Hepatic stellate cell (primary cell): ENCODE measurements at regions not wholly inside any gene's neighbourhood (a gene's known extent, or its start where the extent isn't known, plus 50 kb on each side); places are given as distances from the start of the nearest gene placed in this dataset.

Source experiments
- DNase-seq: peaks from one replicate; pipeline ENCODE4 v3.0.0; 2011; ENCODE audit warnings: low spot score

DNA sequence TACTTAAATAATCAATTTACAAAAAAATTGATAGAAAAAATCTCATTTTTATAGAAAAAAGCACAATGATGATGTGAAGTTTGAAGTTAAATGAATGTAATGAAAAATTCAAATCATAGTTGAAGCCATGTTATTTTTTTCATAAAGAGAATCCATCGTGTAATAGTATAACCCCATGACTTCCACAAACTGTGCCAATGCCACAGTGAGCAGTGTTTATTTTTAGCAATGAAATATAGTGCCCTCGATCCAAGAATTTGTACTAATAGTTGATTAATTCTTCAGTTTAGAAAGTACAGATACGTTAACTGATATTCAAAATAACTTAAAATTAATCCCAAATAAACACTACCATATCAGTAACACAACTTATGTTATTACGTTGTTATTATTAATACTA, 225.9 kb downstream of the PTPRC start:
- DNase-seq = no peak

DNA sequence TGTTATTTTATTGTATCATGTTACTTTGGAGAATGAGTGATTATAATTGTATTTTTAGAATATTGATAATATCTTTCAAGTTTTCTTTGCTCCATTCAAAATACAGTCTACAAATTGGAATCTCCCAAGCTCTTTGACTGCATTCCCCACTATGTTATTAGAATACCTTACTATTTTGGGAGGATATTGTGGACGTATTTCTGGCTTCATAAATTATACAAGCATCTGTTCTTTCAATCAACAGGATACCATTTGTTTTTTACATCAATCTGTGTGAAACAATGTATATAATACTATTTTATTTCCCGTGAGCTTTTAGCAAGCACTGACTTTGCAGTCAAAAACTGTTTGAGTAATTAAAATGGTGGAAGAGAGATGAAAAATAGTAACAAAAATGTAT, 226.5 kb downstream of the PTPRC start:
- no peak for DNase-seq

DNA sequence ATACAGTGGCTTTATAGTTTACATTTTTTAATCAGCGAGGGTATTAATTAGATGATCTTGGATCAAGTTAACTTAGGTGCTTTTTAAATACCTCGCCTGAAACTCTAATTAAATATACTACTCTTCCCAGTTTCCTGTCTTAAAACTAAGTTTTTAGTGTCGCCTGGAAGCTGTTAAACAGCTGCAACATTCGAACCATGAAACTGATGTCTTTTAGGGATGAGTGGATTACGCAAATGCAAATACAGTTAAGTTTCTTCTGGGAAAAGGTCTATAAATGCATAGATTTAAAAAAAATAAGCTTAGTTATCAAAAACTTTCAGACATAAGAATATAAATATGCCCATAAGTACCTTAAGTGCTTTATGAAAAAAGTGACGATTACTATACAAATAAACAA, 228.3 kb downstream of the PTPRC start:
- no peak for DNase-seq

DNA sequence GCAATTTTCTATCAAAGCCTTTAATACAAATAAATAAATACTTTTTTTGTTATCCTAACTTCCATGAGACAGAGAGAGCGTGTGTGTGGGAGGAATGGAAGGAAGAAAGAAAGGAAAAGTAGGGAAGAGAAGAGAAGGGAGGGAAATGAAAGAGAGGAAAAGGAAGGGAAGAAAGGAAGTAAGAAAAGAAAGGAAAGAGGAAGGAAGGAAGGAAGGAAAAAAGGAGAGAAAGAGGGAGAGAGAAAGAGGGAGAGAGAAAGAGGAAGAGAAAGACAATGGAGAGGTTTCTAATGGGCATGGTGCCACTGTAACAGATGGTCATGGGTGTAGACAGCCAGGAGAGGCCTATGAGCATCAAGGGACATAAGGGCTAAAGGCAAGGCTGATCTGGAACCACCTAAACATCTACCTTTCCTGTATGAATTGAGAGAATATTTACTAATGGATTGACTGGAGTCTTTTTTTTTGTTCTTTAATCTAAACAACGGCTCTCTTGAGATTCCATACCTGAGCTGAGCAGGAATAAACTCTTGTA, 234.9 kb downstream of the PTPRC start:
- no peak for DNase-seq

DNA sequence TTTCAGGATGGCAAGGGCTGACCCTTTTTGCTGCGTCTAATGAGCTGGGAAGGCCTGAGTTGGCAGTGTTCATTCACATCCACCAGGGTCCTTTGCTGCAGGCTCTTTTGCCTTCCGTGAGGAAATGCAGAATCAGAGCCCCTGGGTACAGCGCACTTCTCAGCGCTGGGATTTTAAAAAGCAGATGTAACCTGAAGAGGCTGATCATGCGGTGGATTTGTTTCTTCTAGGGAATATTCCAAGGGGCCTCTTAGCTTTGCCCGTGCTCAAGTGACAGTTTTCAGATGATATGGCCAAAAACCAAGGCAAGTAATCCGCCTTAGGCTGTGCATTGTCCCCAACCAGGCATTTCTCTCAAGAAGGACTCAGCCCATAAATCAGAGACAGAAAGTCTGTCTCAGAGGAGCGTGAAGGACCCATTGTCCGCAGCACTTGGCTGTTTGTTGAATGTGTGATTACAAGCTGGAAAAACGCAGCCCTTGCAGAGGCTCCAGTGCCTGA, 237.6 kb downstream of the PTPRC start:
- DNase-seq = no peak

GRCh38 chr1:198878566-198878965, 239.7 kb downstream of the PTPRC start:
- no peak for DNase-seq

DNA sequence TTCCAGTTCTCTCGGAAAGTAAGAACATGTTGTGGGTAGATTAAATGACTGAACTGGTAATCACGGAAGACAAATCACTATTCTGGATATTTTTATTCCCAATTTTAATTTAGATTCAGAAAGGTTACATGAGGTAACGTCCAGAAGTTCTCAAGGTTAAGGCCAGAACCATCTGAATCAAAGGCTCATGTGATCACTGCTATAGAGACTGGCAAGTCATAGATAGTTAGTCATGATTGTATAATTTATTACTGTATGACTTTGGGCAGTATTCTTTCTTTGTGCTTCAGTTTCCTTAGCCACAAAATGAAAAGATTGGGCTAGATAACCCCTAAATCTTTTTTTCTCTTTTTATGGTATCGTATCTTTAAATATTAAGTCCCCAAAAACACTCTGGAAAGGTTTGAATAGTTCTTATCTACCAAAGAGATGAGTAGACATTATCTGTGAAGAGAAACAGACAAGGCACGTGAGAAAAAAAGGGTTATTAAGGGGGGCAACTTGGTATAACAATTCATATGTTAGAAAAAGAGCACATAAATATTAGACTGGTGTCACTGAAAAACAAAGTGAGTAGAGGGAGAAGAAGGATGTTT, 241.0 kb downstream of the PTPRC start:
- no peak for DNase-seq

- no peak for DNase-seq
Measured at GRCh38 chr1:198880397-198880796, 241.6 kb downstream of the PTPRC start.

DNA sequence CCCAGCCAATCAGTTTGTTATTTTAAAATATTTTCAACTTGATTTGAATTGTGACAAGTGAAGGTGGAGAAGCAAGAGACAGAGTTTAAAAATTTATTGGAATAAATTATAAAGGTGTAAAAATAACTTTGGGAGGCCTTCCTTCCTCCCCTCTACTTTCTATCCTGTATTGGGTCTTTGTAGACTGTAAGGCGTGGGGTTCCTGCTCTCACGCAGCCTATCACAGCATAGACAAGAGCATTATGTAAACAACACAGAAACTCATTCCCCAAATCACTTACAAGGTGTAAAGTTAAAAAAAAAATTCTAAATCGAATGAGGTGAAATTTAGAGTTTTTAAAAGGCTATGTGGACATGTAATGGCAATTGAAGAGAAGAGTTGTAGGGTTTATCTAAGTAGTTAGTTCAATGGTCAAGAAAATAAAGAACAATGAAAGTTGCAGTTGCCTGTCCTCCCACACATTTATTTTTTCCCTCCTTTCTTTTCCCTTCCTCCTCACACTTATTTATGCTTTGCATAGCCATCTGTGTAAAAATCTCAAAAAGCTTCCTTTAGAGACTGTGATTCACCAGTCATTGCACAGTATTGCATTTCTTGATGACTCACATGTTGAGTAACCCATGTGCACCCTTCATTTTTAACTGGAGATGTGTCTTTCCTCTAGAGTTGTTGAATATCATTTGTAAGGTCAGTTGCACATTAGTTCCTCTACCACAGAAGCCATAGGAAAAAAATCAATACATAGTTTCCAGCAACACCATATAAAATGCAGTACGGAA, 242.2 kb downstream of the PTPRC start:
- peak; percentile 11 for DNase-seq

DNA sequence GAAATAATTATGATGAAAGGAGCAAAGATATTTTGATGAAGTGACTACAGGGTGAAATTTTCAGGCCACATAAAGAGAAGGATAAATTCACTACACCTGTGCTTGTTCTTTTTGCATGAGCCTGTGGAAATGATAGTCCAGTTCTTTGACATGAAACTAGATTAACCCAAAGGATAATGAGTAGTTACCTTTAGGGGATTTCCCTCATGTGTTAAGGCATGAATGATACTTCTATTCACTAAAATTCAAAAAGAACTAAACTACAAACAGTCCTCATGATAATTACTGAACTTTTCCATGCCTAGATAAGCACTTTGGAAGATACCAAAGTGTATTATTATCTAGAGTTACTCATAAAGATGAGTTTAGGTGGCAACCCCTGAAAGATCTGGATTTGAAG, 244.3 kb downstream of the PTPRC start:
- DNase-seq = no peak

GRCh38 chr1:198887866-198888265, 249.0 kb downstream of the PTPRC start:
- no peak for DNase-seq

GRCh38 chr1:198888379-198888943, 249.6 kb downstream of the PTPRC start:
- no peak for DNase-seq

GRCh38 chr1:198889101-198889500, 250.3 kb downstream of the PTPRC start:
- DNase-seq = no peak

- no peak for DNase-seq
Measured at GRCh38 chr1:198889749-198890148, 250.9 kb downstream of the PTPRC start.

- no peak for DNase-seq
Measured at GRCh38 chr1:198890214-198890930, 251.5 kb downstream of the PTPRC start.

- no peak for DNase-seq
Measured at GRCh38 chr1:198892065-198892464, 253.2 kb downstream of the PTPRC start.

DNA sequence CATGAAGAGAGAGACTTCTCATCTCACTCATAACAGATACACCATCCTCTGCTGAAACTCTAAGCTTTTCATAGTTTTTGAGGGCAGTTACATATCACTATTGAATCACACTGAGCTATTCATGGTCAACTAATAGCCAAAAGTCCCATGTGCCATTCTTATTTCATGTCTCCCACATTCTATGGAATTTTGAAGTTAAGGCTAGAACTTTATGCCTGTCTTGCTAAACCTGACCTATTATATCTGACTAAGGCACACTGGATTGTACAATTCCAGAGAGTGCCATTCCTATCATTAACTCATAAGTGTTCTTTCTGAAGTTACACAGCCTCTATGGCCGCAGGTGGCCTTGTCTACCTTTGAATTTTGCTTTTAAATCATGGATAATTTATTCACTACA, 254.3 kb downstream of the PTPRC start:
- DNase-seq = no peak

- no peak for DNase-seq
Measured at GRCh38 chr1:198893763-198894444, 255.1 kb downstream of the PTPRC start.

DNA sequence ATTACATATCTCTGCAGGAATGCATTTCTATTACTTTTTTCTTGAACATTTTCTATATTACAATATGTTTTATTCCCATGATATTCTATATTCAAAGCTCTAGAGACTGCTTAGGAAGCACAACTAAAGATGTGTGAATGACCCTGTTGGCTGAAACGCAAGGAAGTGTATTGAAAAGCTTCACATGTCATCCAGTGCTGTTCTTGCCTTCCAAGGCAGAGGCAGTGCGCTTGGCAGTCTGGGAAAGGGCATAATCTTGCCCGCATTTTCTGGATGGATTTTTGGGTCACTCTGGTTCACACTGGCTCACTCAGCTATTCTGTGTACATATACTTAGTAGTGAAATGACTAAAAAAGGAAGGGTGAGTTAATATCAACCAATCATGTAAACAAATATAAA, 262.4 kb downstream of the PTPRC start:
- no peak for DNase-seq

DNA sequence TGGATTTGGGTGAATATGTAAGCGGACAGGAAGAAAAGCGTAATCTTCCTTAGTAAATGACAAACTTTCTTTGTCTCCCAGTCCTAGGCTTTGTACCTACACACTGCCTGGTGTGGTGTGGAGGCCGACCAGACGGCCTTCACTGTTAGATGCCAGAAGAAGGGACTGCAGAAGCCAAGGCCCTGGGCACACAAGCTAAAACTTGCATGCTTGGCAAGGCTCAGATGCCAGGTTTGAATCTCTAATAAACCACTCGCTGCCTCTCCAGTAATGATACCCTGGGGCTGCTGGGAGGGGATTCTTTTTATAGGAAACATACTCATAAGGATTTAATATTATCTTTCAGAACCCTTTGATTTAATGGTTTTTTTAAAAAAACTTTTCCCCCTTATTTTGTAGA, 263.8 kb downstream of the PTPRC start:
- no peak for DNase-seq

DNA sequence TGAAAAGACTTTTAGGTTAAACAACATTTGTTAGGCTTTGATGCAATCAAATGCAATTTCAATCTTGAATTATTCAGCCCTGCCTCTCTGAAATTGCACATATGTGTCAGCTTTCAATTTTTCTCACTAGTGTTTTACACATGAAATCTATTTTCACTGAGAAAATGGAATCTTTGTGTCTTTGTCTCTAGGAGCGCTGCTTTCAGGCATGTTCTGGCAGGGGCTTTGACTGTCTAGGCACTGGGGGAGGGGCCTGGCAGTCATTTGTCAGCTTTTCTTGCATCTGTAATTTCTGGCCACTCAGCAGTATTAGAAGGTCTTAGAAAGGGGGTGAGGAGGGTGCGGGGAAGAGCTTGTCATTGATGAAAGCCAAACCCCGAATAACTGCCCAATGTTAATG, 264.4 kb downstream of the PTPRC start:
- DNase-seq = no peak

- DNase-seq = no peak
Measured at GRCh38 chr1:198903621-198904020, 264.8 kb downstream of the PTPRC start.
